Kidney epithelial cell (primary cell): ENCODE measurements at regions not wholly inside any gene's neighbourhood (a gene's known extent, or its start where the extent isn't known, plus 50 kb on each side); places are given as distances from the start of the nearest gene placed in this dataset.
"Not testable (repeated sequence)": the region's sequence is repeated elsewhere in the genome, so short reads cannot be mapped to it uniquely, and the experiment has no call there.

Experiments
- DNase-seq: peaks from one replicate; pipeline ENCODE4 v3.0.0-alpha.2; 2010; ENCODE audit warnings: low read depth
- H3K27me3 ChIP-seq: 2 replicates; pipeline ENCODE4 v1.6.0; 2011; ENCODE audit warnings: low read length; ENCODE audit not compliant: control insufficient read depth, insufficient read depth
- H3K36me3 ChIP-seq: 2 replicates; pipeline ENCODE4 v1.5.1; 2011; ENCODE audit warnings: low read length; ENCODE audit not compliant: control insufficient read depth, insufficient read depth
- H3K4me3 ChIP-seq: 2 replicates; pipeline ENCODE4 v1.5.1; 2011; ENCODE audit warnings: low read depth, mild to moderate bottlenecking, control low read depth, low read length
- CTCF ChIP-seq: IDR thresholded peaks from 2 replicates; pipeline ENCODE4 v1.5.1; 2011; ENCODE audit warnings: mild to moderate bottlenecking, moderate library complexity, low read length, control low read depth, inconsistent platforms; ENCODE audit not compliant: insufficient read depth, poor library complexity, severe bottlenecking

- no peak for TF ChIP-seq CTCF
- Histone ChIP-seq H3K27me3 (no peaks in the 10 kb centered on the region), H3K36me3 (no peaks in the 10 kb centered on the region), H3K4me3 (no peak overlapping the region)
- no peak for DNase-seq
Observed at GRCh38 chr6:890995-891394, 198.1 kb upstream of the EXOC2 start.

GRCh38 chr6:890201-890600 lies 197.3 kb upstream of the EXOC2 start:
- no peak overlapping the region for H3K4me3 ChIP-seq
- DNase-seq = no peak
- H3K27me3 ChIP-seq = no peaks in the 10 kb centered on the region
- no peaks in the 10 kb centered on the region for H3K36me3 ChIP-seq
- TF ChIP-seq CTCF = no peak

- TF ChIP-seq CTCF = no peak
- H3K27me3 ChIP-seq = no peaks in the 10 kb centered on the region
- no peaks in the 10 kb centered on the region for H3K36me3 ChIP-seq
- DNase-seq = no peak
- H3K4me3 ChIP-seq = no peak overlapping the region
Observed at GRCh38 chr6:887583-888235, 194.8 kb upstream of the EXOC2 start.

GRCh38 chr6:886116-886515 lies 193.2 kb upstream of the EXOC2 start:
- H3K4me3 ChIP-seq, H3K27me3 ChIP-seq, H3K36me3 ChIP-seq, DNase-seq: not testable (repeated sequence)

GRCh38 chr6:885051-885590 lies 192.2 kb upstream of the EXOC2 start:
- H3K27me3 ChIP-seq = no peaks in the 10 kb centered on the region
- H3K4me3 ChIP-seq = no peak overlapping the region
- TF ChIP-seq CTCF = no peak
- no peak for DNase-seq
- H3K36me3 ChIP-seq = no peaks in the 10 kb centered on the region

GRCh38 chr6:884570-884969 lies 191.6 kb upstream of the EXOC2 start:
- H3K36me3 ChIP-seq = no peaks in the 10 kb centered on the region
- DNase-seq = no peak
- no peak overlapping the region for H3K4me3 ChIP-seq
- TF ChIP-seq CTCF = no peak
- H3K27me3 ChIP-seq = no peaks in the 10 kb centered on the region
